Mesendoderm (in vitro differentiated cells): ENCODE measurements at regions not wholly inside any gene's neighbourhood (a gene's known extent, or its start where the extent isn't known, plus 50 kb on each side); places are given as distances from the start of the nearest gene placed in this dataset.

ENCODE experiments used
- DNase-seq: peaks from one replicate; pipeline ENCODE4 v3.0.0; 2013
- H2AK5ac ChIP-seq: 2 replicates; pipeline ENCODE4 v1.6.1; 2013; ENCODE audit warnings: low read length, inconsistent platforms
- H2BK120ac ChIP-seq: 2 replicates; pipeline ENCODE4 v1.6.1; 2013; ENCODE audit warnings: low read depth, mild to moderate bottlenecking, low read length, moderate library complexity, mixed read lengths
- H2BK15ac ChIP-seq: replicated peaks from 2 replicates; pipeline ENCODE4 v1.6.1; 2013; ENCODE audit warnings: low read depth, mild to moderate bottlenecking, moderate library complexity
- H2BK5ac ChIP-seq: 2 replicates; pipeline ENCODE4 v1.6.1; 2013; ENCODE audit warnings: low read length, inconsistent platforms
- H3K18ac ChIP-seq: 2 replicates; pipeline ENCODE4 v1.6.1; 2013; ENCODE audit warnings: mild to moderate bottlenecking, low read length, mixed read lengths
- H3K23ac ChIP-seq: one replicate; pipeline ENCODE4 v1.6.1; 2013; ENCODE audit warnings: low read length
- H3K27ac ChIP-seq: 2 replicates; pipeline ENCODE4 v1.5.1; 2013; ENCODE audit warnings: low read depth, mild to moderate bottlenecking, inconsistent platforms, low read length, moderate library complexity
- H3K27me3 ChIP-seq: 2 replicates; pipeline ENCODE4 v1.6.1; 2013; ENCODE audit warnings: low read length, control low read depth, mild to moderate bottlenecking, inconsistent platforms; ENCODE audit not compliant: insufficient read depth, poor library complexity
- H3K36me3 ChIP-seq: 2 replicates; pipeline ENCODE4 v1.6.1; 2013; ENCODE audit warnings: low read length, inconsistent platforms; ENCODE audit not compliant: control insufficient read depth, insufficient read depth
- H3K4ac ChIP-seq: one replicate; pipeline ENCODE4 v1.6.1; 2013; ENCODE audit warnings: low read depth, mild to moderate bottlenecking, low read length, moderate library complexity
- H3K4me1 ChIP-seq: 2 replicates; pipeline ENCODE4 v1.6.1; 2013; ENCODE audit warnings: low read depth, low read length, inconsistent platforms; ENCODE audit not compliant: control insufficient read depth
- H3K4me2 ChIP-seq: 2 replicates; pipeline ENCODE4 v1.6.1; 2013; ENCODE audit warnings: low read length
- H3K4me3 ChIP-seq: 2 replicates; pipeline ENCODE4 v1.5.1; 2013; ENCODE audit warnings: mild to moderate bottlenecking, low read length
- H3K56ac ChIP-seq: one replicate; pipeline ENCODE4 v1.6.1; 2013; ENCODE audit warnings: low read length
- H3K79me1 ChIP-seq: 2 replicates; pipeline ENCODE4 v1.6.1; 2013; ENCODE audit warnings: low read length, inconsistent platforms
- H3K79me2 ChIP-seq: 2 replicates; pipeline ENCODE4 v1.6.1; 2013; ENCODE audit warnings: mild to moderate bottlenecking, low read length; ENCODE audit not compliant: control insufficient read depth, insufficient read depth
- H3K9ac ChIP-seq: 2 replicates; pipeline ENCODE4 v1.6.1; 2013; ENCODE audit warnings: low read length, inconsistent platforms
- H4K5ac ChIP-seq: one replicate; pipeline ENCODE4 v1.6.1; 2013; ENCODE audit warnings: low read length
- H4K8ac ChIP-seq: one replicate; pipeline ENCODE4 v1.6.1; 2013; ENCODE audit warnings: low read depth, mild to moderate bottlenecking, control low read depth, low read length, moderate library complexity
- WGBS: extraction: QIAGEN DNeasy Blood & Tissue Kit; methylation state at CpG from one replicate; pipeline ENCODE4 v1.1.7; 2013; ENCODE audit warnings: low lambda C conversion rate, missing lambda C conversion rate; ENCODE audit not compliant: insufficient coverage; ENCODE audit errors: extremely low coverage; 5-methylcytosine and 5-hydroxymethylcytosine counted together

DNA sequence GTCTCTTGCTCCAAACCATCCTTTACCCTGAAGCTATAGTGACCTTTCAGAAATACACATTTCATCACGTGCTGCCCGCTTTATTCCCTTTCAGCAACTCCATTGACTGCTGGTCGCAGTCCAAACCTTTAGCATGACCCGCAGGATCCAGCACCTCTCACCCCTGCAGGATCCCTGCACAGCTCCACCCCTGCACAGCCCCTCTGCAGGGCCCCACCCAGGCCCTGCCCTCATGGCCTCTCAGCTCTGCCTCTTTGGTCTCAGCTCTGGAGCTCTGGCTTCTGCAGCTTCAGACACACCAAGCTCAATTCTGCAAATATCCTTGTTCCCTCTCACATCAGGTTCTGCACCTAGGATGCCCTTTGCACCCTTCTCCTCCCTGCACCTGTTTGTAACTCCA is 264.9 kb upstream of the C1orf174 start:
- Histone ChIP-seq H3K18ac (no peak overlapping the region), H3K27ac (no peak overlapping the region), H3K36me3 (no peaks in the 10 kb centered on the region), H3K4me2 (no peak overlapping the region), H3K79me1 (no peaks in the 10 kb centered on the region), H3K56ac (no peak overlapping the region), H2BK5ac (no peak overlapping the region), H3K23ac (no peak overlapping the region), H3K9ac (no peak overlapping the region), H3K4ac (no peak overlapping the region), H3K4me1 (no peaks in the 10 kb centered on the region), H4K8ac (no peak overlapping the region), H2AK5ac (no peak overlapping the region), H3K4me3 (no peak overlapping the region), H3K27me3 (no peaks in the 10 kb centered on the region), H2BK120ac (no peak overlapping the region), H3K79me2 (no peaks in the 10 kb centered on the region), H2BK15ac (no peak overlapping the region), H4K5ac (no peak overlapping the region)
- DNase-seq, result no peak
- WGBS, result no CpG with 5 or more reads among the region's 4 CpGs

- no CpG with 5 or more reads among the region's 16 CpGs for WGBS
- H3K9ac ChIP-seq, result no peak overlapping the region
- H2BK5ac ChIP-seq, result no peak overlapping the region
- no peak overlapping the region for H4K8ac ChIP-seq
- no peak overlapping the region for H2AK5ac ChIP-seq
- H4K5ac ChIP-seq, result no peak overlapping the region
- no peak overlapping the region for H2BK120ac ChIP-seq
- no peak overlapping the region for H3K4me3 ChIP-seq
- no peak overlapping the region for H3K27ac ChIP-seq
- no peaks in the 10 kb centered on the region for H3K79me1 ChIP-seq
- H3K4ac ChIP-seq, result no peak overlapping the region
- H3K79me2 ChIP-seq, result no peaks in the 10 kb centered on the region
- no peak overlapping the region for H3K56ac ChIP-seq
- H3K4me1 ChIP-seq, result no peaks in the 10 kb centered on the region
- H3K18ac ChIP-seq, result no peak overlapping the region
- no peak overlapping the region for H3K4me2 ChIP-seq
- H3K27me3 ChIP-seq, result no peaks in the 10 kb centered on the region
- H2BK15ac ChIP-seq, result no peak overlapping the region
- no peaks in the 10 kb centered on the region for H3K36me3 ChIP-seq
- H3K23ac ChIP-seq, result no peak overlapping the region
- no peak for DNase-seq
Observed at GRCh38 chr1:4165686-4166300, 265.7 kb upstream of the C1orf174 start.

DNA sequence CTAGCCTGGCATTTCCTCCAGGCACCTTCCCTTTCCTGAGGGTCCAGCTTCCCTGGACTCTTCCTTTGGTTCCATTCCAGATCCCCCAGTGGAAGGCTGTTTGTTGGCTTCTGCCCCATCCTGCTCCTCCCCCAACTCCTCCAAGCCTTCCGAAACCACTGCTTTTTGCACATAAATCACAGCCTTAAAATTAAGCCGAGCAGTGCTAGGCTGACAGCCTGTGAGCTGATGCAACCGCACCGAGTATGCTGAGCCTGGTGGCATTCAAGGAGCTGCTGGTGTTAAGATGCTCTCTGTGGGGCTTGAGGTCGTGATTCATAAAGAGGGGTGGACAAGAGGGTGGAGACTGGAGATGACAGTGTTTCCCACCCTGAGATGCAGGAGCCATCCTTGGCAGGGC is 266.6 kb upstream of the C1orf174 start:
- Histone ChIP-seq H2AK5ac (no peak overlapping the region), H3K4me1 (no peaks in the 10 kb centered on the region), H4K5ac (no peak overlapping the region), H3K36me3 (no peaks in the 10 kb centered on the region), H2BK5ac (no peak overlapping the region), H3K56ac (no peak overlapping the region), H3K27ac (no peak overlapping the region), H3K4me2 (no peak overlapping the region), H3K79me2 (no peaks in the 10 kb centered on the region), H3K4ac (no peak overlapping the region), H4K8ac (no peak overlapping the region), H2BK120ac (no peak overlapping the region), H3K79me1 (no peaks in the 10 kb centered on the region), H3K9ac (no peak overlapping the region), H2BK15ac (no peak overlapping the region), H3K27me3 (no peaks in the 10 kb centered on the region), H3K4me3 (no peak overlapping the region), H3K18ac (no peak overlapping the region), H3K23ac (no peak overlapping the region)
- no peak for DNase-seq
- no CpG with 5 or more reads among the region's 5 CpGs for WGBS

GRCh38 chr1:4169991-4170390 is 269.9 kb upstream of the C1orf174 start:
- Histone ChIP-seq H3K27ac (no peak overlapping the region), H2BK5ac (no peak overlapping the region)

DNA sequence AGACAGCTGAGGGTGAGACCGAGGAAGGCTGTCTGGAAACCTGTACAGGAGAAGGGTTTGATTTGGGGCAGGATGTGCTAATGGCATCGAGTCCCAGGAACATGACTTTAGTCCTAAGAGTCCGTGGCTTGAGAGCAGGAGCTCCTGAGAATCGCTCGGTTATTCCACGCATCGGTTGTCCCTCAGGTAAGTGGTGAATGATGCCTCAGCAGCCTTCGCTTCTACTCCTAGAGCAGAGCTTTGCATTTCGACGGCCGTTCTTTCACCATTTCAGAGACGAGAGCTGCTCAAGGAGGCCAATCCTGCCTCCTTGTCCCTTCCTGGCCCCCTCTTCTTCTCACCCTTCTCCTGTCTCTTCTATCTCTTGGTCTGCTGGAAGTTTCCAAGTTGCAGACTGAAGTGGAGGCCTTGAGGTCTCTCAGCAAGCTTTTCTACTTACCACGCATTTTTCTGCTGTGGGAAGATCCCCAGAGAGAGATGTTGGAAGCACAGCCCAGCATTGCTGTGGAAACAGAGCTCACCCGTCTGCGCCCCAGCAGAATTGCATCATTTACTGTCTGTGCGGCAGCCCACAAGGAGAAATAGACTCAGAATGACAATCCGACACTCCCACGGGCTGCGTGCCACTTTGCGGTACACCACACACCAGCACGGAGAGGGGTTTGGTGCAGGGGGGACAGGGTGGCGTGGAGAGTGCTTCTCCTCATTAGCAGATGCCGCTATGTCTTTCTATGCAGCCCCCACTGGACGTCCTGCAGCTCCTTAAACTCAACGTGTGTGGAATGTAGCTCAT is 270.7 kb upstream of the C1orf174 start:
- H2BK15ac ChIP-seq, result no peak overlapping the region
- no peak overlapping the region for H3K4ac ChIP-seq
- no peaks in the 10 kb centered on the region for H3K27me3 ChIP-seq
- H3K79me2 ChIP-seq, result no peaks in the 10 kb centered on the region
- H2BK120ac ChIP-seq, result no peak overlapping the region
- H2BK5ac ChIP-seq, result no peak overlapping the region
- no peak overlapping the region for H3K9ac ChIP-seq
- H3K4me3 ChIP-seq, result no peak overlapping the region
- H3K4me1 ChIP-seq, result peaks cover 4% of the 10 kb centered on the region
- WGBS, result no CpG with 5 or more reads among the region's 25 CpGs
- no peak overlapping the region for H4K8ac ChIP-seq
- no peaks in the 10 kb centered on the region for H3K79me1 ChIP-seq
- no peak overlapping the region for H3K18ac ChIP-seq
- no peak for DNase-seq
- H3K56ac ChIP-seq, result no peak overlapping the region
- no peak overlapping the region for H4K5ac ChIP-seq
- H3K36me3 ChIP-seq, result no peaks in the 10 kb centered on the region
- no peak overlapping the region for H2AK5ac ChIP-seq
- H3K4me2 ChIP-seq, result no peak overlapping the region
- H3K27ac ChIP-seq, result no peak overlapping the region
- H3K23ac ChIP-seq, result no peak overlapping the region

More at GRCh38 chr1:4169991-4170390, 269.9 kb upstream of the C1orf174 start:
- no CpG with 5 or more reads among the region's 6 CpGs for WGBS
- no peak overlapping the region for H3K4me2 ChIP-seq
- no peaks in the 10 kb centered on the region for H3K27me3 ChIP-seq
- peaks cover 4% of the 10 kb centered on the region for H3K4me1 ChIP-seq
- H2AK5ac ChIP-seq, result no peak overlapping the region
- no peaks in the 10 kb centered on the region for H3K79me1 ChIP-seq
- H3K9ac ChIP-seq, result no peak overlapping the region
- no peak overlapping the region for H2BK15ac ChIP-seq
- no peak overlapping the region for H2BK120ac ChIP-seq
- H3K23ac ChIP-seq, result no peak overlapping the region
- H4K8ac ChIP-seq, result no peak overlapping the region
- H3K79me2 ChIP-seq, result no peaks in the 10 kb centered on the region
- no peak overlapping the region for H3K4ac ChIP-seq
- no peak overlapping the region for H3K18ac ChIP-seq
- no peak for DNase-seq
- no peak overlapping the region for H3K4me3 ChIP-seq
- H4K5ac ChIP-seq, result no peak overlapping the region
- H3K56ac ChIP-seq, result no peak overlapping the region
- H3K36me3 ChIP-seq, result no peaks in the 10 kb centered on the region
